Caco-2 (cell line): ENCODE measurements at regions not wholly inside any gene's neighbourhood (a gene's known extent, or its start where the extent isn't known, plus 50 kb on each side); places are given as distances from the start of the nearest gene placed in this dataset.

Experiments used
- BruUV-seq: library from RNA; stranded (reverse); fragments of 400-500 nt; replicated peaks from 2 replicates; lab custom pipeline; 2021; lab: Mats Ljungman, UMichigan
- CTCF ChIA-PET: fragments of 300-600 bp; sonication (Branson Sonifier 250); formaldehyde crosslinking; loops from one replicate; lab custom pipeline; 2022; ENCODE audit warnings: antibody characterized with exemption; lab: Charles Lee
- POLR2A ChIA-PET: fragments of 300-600 bp; sonication (Branson Sonifier 250); formaldehyde crosslinking; loops from one replicate; lab custom pipeline; 2022; ENCODE audit warnings: antibody characterized with exemption; lab: Charles Lee
- DNase-seq, 2 experiments: peaks; one replicate each; pipeline versions ENCODE4 v3.0.0 to v3.0.0-alpha.2; 2020 to 2022
- H3K27me3 ChIP-seq: replicated peaks from 2 replicates; pipeline ENCODE4 v1.6.0; 2011; ENCODE audit warnings: low read length; ENCODE audit not compliant: control insufficient read depth, insufficient read depth
- H3K36me3 ChIP-seq: 2 replicates; pipeline ENCODE4 v1.5.1; 2011; ENCODE audit warnings: low read length; ENCODE audit not compliant: control insufficient read depth, insufficient read depth
- H3K4me1 ChIP-seq: fragments of 250-450 bp; sonication (Bioruptor Pico); 2 replicates; pipeline ENCODE4 v1.5.1; 2020; ENCODE audit warnings: mild to moderate bottlenecking
- H3K4me3 ChIP-seq: 2 replicates; pipeline ENCODE4 v1.5.1; 2011; ENCODE audit warnings: low read depth, mild to moderate bottlenecking, control low read depth, low read length
- H3K9me3 ChIP-seq: fragments of 250-450 bp; sonication (Bioruptor Pico); 2 replicates; pipeline ENCODE4 v1.5.1; 2020; ENCODE audit warnings: mild to moderate bottlenecking, moderate library complexity
- H3K27ac Mint-ChIP-seq: one replicate; pipeline ENCODE4 v1.8.0; 2022; ENCODE audit warnings: mixed read lengths; ENCODE audit not compliant: unreplicated experiment
- H3K27me3 Mint-ChIP-seq: one replicate; pipeline ENCODE4 v1.8.0; 2022; ENCODE audit warnings: mixed read lengths; ENCODE audit not compliant: insufficient read depth, unreplicated experiment
- H3K36me3 Mint-ChIP-seq: one replicate; pipeline ENCODE4 v1.8.0; 2022; ENCODE audit warnings: mild to moderate bottlenecking, mixed read lengths; ENCODE audit not compliant: insufficient read depth, unreplicated experiment
- H3K4me1 Mint-ChIP-seq: one replicate; pipeline ENCODE4 v1.8.0; 2022; ENCODE audit warnings: low read depth, mixed read lengths; ENCODE audit not compliant: unreplicated experiment
- H3K4me3 Mint-ChIP-seq: one replicate; pipeline ENCODE4 v1.8.0; 2022; ENCODE audit warnings: mild to moderate bottlenecking, moderate library complexity, mixed read lengths; ENCODE audit not compliant: unreplicated experiment
- H3K9me3 Mint-ChIP-seq: one replicate; pipeline ENCODE4 v1.8.0; 2022; ENCODE audit warnings: mixed read lengths; ENCODE audit not compliant: unreplicated experiment
- CTCF ChIP-seq, 2 experiments: fragments of 200-600 bp in 1 of 2; IDR thresholded peaks; 1 replicate in 1 of 2; 2 replicates in 1 of 2; pipeline versions ENCODE4 v1.5.1 to v1.8.0; 2011 to 2022; ENCODE audit warnings: antibody characterized with exemption in 1 of 2, control low read depth in 1 of 2, inconsistent platforms in 1 of 2, low read depth in 1 of 2, low read length in 1 of 2, mild to moderate bottlenecking in 1 of 2, moderate library complexity in 1 of 2; ENCODE audit not compliant: insufficient read depth in 1 of 2, severe bottlenecking in 1 of 2, unreplicated experiment in 1 of 2
- intact Hi-C: fragments of 100-400 bp; cut with micrococcal nuclease; formaldehyde crosslinking; loops from one replicate; pipeline ENCODE4 v1.10.0; 2022; ENCODE audit not compliant: unreplicated experiment

DNA sequence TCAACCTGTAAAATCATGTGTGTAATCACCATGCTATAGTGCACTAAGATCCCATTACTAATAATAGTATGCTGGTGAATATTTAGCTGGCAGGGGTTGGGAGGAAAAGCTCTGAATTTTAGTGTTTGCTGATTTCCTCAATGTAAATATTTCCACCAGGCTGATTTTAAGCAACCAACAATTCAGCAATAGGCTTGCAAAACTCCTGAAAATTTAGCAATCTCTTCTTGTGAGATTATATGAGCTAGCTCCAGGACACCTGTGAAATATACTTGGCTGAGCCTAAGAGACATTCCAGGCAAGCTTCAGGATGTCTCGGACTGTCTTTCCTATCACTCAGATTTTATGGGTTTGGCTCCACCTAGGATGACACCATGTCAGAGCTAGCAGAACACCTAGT lies 106.9 kb upstream of the ANO4 start:
- TF ChIP-seq CTCF (IDR thresholded peaks at IDR 0.05; ENCODE audit: insufficient read depth in 1 of 2, low read depth in 1 of 2, low read length in 1 of 2, severe bottlenecking in 1 of 2, unreplicated experiment in 1 of 2), result no peak
- H3K27me3 Mint-ChIP-seq, result peaks cover 2% of the 10 kb centered on the region
- H3K36me3 ChIP-seq, result no peaks in the 10 kb centered on the region
- H3K4me3 ChIP-seq, result no peak overlapping the region
- H3K4me1 Mint-ChIP-seq, result no peaks in the 10 kb centered on the region
- peaks cover 9% of the 10 kb centered on the region for H3K9me3 ChIP-seq
- peaks cover 32% of the 10 kb centered on the region for H3K9me3 Mint-ChIP-seq
- H3K27ac Mint-ChIP-seq, result no peak overlapping the region
- ChIA-PET CTCF (no interaction called here), POLR2A (no interaction called here)
- H3K4me1 ChIP-seq, result no peaks in the 10 kb centered on the region
- H3K4me3 Mint-ChIP-seq, result no peak overlapping the region
- H3K27me3 ChIP-seq, result no peaks in the 10 kb centered on the region
- no TSS peak for BruUV-seq
- peaks cover 5% of the 10 kb centered on the region for H3K36me3 Mint-ChIP-seq
- no peak for DNase-seq
- intact Hi-C loops, result no loop called here

- H3K4me1 Mint-ChIP-seq, result no peaks in the 10 kb centered on the region
- no peak for TF ChIP-seq CTCF (IDR thresholded peaks at IDR 0.05; ENCODE audit: insufficient read depth in 1 of 2, low read depth in 1 of 2, low read length in 1 of 2, severe bottlenecking in 1 of 2, unreplicated experiment in 1 of 2)
- no peak overlapping the region for H3K4me3 ChIP-seq
- peaks cover 2% of the 10 kb centered on the region for H3K27me3 Mint-ChIP-seq
- no peaks in the 10 kb centered on the region for H3K27me3 ChIP-seq
- intact Hi-C loops, result no loop called here
- peaks cover 5% of the 10 kb centered on the region for H3K36me3 Mint-ChIP-seq
- H3K27ac Mint-ChIP-seq, result no peak overlapping the region
- no TSS peak for BruUV-seq
- POLR2A ChIA-PET, result no interaction called here
- H3K9me3 Mint-ChIP-seq, result peaks cover 32% of the 10 kb centered on the region
- no peaks in the 10 kb centered on the region for H3K4me1 ChIP-seq
- peaks cover 9% of the 10 kb centered on the region for H3K9me3 ChIP-seq
- H3K4me3 Mint-ChIP-seq, result no peak overlapping the region
- no peak for DNase-seq
- no peaks in the 10 kb centered on the region for H3K36me3 ChIP-seq
- CTCF ChIA-PET, result no interaction called here
Measured at GRCh38 chr12:100688451-100688864, 106.1 kb upstream of the ANO4 start.

DNA sequence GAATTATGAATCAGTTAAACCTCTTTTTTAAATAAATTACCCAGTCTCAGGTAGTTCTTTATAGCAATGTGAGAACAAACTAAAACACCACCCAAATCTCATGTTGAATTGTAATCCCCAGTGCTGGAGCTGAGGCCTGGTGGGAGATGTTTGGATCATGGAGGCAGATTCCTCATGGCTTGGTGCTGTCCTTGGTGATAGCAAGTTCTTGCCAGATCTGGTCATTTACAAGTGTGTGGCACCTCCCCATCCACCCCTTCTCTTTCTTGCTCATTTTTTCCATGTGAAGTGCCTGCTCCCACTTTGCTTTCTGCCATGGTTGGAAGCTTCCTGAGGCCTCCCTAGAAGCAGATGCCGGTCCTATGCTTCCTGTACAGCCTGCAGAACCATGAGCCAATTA lies 102.1 kb upstream of the ANO4 start:
- no peaks in the 10 kb centered on the region for H3K36me3 ChIP-seq
- no peaks in the 10 kb centered on the region for H3K4me1 ChIP-seq
- Mint-ChIP-seq H3K9me3 (peaks cover 22% of the 10 kb centered on the region), H3K36me3 (peaks cover 5% of the 10 kb centered on the region), H3K27me3 (peaks cover 5% of the 10 kb centered on the region), H3K4me1 (no peaks in the 10 kb centered on the region), H3K27ac (no peak overlapping the region), H3K4me3 (no peak overlapping the region)
- CTCF ChIA-PET, result interaction anchor here (0.6 kb wide), 1 partner anchor 13 kb away, joined by 3 read pairs; no protein-coding TSS in a partner anchor
- POLR2A ChIA-PET, result no interaction called here
- no TSS peak for BruUV-seq
- intact Hi-C loops, result no loop called here
- H3K4me3 ChIP-seq, result no peak overlapping the region
- no peaks in the 10 kb centered on the region for H3K9me3 ChIP-seq
- no peak for TF ChIP-seq CTCF (IDR thresholded peaks at IDR 0.05; ENCODE audit: insufficient read depth in 1 of 2, low read depth in 1 of 2, low read length in 1 of 2, severe bottlenecking in 1 of 2, unreplicated experiment in 1 of 2)
- no peaks in the 10 kb centered on the region for H3K27me3 ChIP-seq
- DNase-seq, result no peak
